Sigmoid colon (tissue), 6 donors: ENCODE measurements at regions not wholly inside any gene's neighbourhood (a gene's known extent, or its start where the extent isn't known, plus 50 kb on each side); places are given as distances from the start of the nearest gene placed in this dataset.

ENCODE experiments used
- DNase-seq: peaks from one replicate; pipeline ENCODE4 v3.0.0-alpha.2; 2019
- H3K27ac ChIP-seq, 4 donors: fragments of 200-600 bp; sonication (generic); one replicate each; pipeline ENCODE4 v1.5.1; 2016 to 2019; ENCODE audit warnings: mild to moderate bottlenecking in 1 of 4
- H3K27me3 ChIP-seq, 3 donors: fragments of 200-600 bp; sonication (generic); one replicate each; pipeline ENCODE4 v1.5.1; 2019; ENCODE audit warnings: mild to moderate bottlenecking in 1 of 3
- H3K36me3 ChIP-seq, 4 donors: fragments of 200-600 bp; sonication (generic); one replicate each; pipeline ENCODE4 v1.5.1; 2016 to 2019
- H3K4me1 ChIP-seq, 4 donors: fragments of 200-600 bp; sonication (generic); one replicate each; pipeline ENCODE4 v1.5.1; 2017 to 2019
- H3K4me3 ChIP-seq, 4 donors: fragments of 200-600 bp; sonication (generic); one replicate each; pipeline ENCODE4 v1.5.1; 2017 to 2019; ENCODE audit warnings: mild to moderate bottlenecking in 2 of 4, moderate library complexity in 1 of 4
- H3K9me3 ChIP-seq, 4 donors: fragments of 200-600 bp in 3 of 4; sonication (generic) in 3 of 4; one replicate each; pipeline versions ENCODE4 v1.5.1 to v1.6.1; 2013 to 2019
- EP300 ChIP-seq, 4 donors: sonication (generic); formaldehyde crosslinking; IDR thresholded peaks; one replicate each; pipeline ENCODE4 v1.6.1; 2017; ENCODE audit warnings: antibody characterized with exemption in 4 of 4
- POLR2A ChIP-seq, 2 donors: fragments of 450-650 bp; IDR thresholded peaks; one replicate each; pipeline ENCODE4 v1.6.1; 2016; ENCODE audit warnings: antibody characterized with exemption in 2 of 2, mild to moderate bottlenecking in 2 of 2, moderate library complexity in 2 of 2
- POLR2AphosphoS5 ChIP-seq, 4 donors: sonication (generic); formaldehyde crosslinking; IDR thresholded peaks; one replicate each; pipeline ENCODE4 v1.6.1; 2017; ENCODE audit warnings: antibody characterized with exemption in 4 of 4
- WGBS, 2 donors: extraction: QIAGEN DNeasy Blood & Tissue Kit; methylation state at CpG; one replicate each; pipeline ENCODE4 v1.1.7; 2013; 5-methylcytosine and 5-hydroxymethylcytosine counted together
- intact Hi-C: fragments of 100-400 bp; cut with DNase I; formaldehyde crosslinking; loops from one replicate; pipeline ENCODE4 v1.15.1; 2023
- TF ChIP-seq, protein P1 (sequence below), 4 experiments: fragments of 450-650 bp in 3 of 4; fragments of 200-600 bp in 1 of 4; IDR thresholded peaks; one replicate each; pipeline ENCODE4 v1.5.1; 2016 to 2019; ENCODE audit warnings: antibody characterized with exemption in 4 of 4, mild to moderate bottlenecking in 3 of 4, moderate library complexity in 2 of 4
- donor health status: healthy with polysubstance abuse.
- donor health status: healthy.

GRCh38 chr6:105733556-105734162, 330.8 kb upstream of the PREP start:
- H3K36me3 ChIP-seq: no peaks in the 10 kb centered on the region
- H3K4me3 ChIP-seq: no peak overlapping the region
- H3K9me3 ChIP-seq: no peaks in the 10 kb centered on the region
- peaks cover 0 to 4% (median 2%) of the 10 kb centered on the region in 4 donors for H3K4me1 ChIP-seq
- TF ChIP-seq, protein P1, sequence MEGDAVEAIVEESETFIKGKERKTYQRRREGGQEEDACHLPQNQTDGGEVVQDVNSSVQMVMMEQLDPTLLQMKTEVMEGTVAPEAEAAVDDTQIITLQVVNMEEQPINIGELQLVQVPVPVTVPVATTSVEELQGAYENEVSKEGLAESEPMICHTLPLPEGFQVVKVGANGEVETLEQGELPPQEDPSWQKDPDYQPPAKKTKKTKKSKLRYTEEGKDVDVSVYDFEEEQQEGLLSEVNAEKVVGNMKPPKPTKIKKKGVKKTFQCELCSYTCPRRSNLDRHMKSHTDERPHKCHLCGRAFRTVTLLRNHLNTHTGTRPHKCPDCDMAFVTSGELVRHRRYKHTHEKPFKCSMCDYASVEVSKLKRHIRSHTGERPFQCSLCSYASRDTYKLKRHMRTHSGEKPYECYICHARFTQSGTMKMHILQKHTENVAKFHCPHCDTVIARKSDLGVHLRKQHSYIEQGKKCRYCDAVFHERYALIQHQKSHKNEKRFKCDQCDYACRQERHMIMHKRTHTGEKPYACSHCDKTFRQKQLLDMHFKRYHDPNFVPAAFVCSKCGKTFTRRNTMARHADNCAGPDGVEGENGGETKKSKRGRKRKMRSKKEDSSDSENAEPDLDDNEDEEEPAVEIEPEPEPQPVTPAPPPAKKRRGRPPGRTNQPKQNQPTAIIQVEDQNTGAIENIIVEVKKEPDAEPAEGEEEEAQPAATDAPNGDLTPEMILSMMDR (IDR thresholded peaks at IDR 0.05): peak in 1 of 4 experiments; percentile 17
- TF ChIP-seq POLR2AphosphoS5 (IDR thresholded peaks at IDR 0.05): no peak
- TF ChIP-seq EP300 (IDR thresholded peaks at IDR 0.05): no peak
- H3K27ac ChIP-seq: no peak overlapping the region
- intact Hi-C loops: no loop called here
- H3K27me3 ChIP-seq: no peaks in the 10 kb centered on the region
- 57 to 61% methylated on average over 4 of the region's 4 CpGs for WGBS, 2 donors
- DNase-seq: no peak

DNA sequence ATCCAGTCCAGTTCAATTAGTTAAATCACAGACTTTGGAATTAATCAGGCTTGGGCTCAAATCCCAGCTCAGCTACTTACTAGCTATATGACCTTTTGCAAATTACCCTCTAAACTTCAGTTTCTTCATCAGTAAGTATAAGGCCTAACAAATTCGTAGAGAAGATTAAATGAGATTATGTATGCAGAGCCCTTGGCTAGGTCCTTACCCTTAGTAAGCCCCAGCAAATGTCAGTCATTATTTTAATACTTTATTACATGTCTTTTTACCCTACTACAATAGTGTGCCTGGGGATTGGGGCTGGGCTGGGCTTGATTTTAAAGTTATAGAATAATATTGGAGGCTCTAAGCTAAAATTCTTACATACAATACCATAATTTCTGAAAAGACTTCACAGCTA, 326.1 kb upstream of the PREP start:
- no peak overlapping the region for H3K27ac ChIP-seq
- no peak for DNase-seq
- no peaks in the 10 kb centered on the region for H3K27me3 ChIP-seq
- no peaks in the 10 kb centered on the region for H3K36me3 ChIP-seq
- H3K4me3 ChIP-seq: no peak overlapping the region
- WGBS, 2 donors: 80 to 81% methylated on average over 1 of the region's 1 CpG
- intact Hi-C loops: no loop called here
- no peaks in the 10 kb centered on the region for H3K9me3 ChIP-seq
- TF ChIP-seq POLR2AphosphoS5 (IDR thresholded peaks at IDR 0.05): no peak
- TF ChIP-seq EP300 (IDR thresholded peaks at IDR 0.05): no peak
- TF ChIP-seq, protein P1 (IDR thresholded peaks at IDR 0.05): no peak
- TF ChIP-seq POLR2A (IDR thresholded peaks at IDR 0.05): no peak
- H3K4me1 ChIP-seq: peaks cover 0 to 4% (median 2%) of the 10 kb centered on the region in 4 donors

- Histone ChIP-seq H3K36me3 (no peaks in the 10 kb centered on the region), H3K4me3 (no peak overlapping the region), H3K4me1 (peaks cover 0 to 4% (median 2%) of the 10 kb centered on the region in 4 donors), H3K9me3 (no peaks in the 10 kb centered on the region), H3K27ac (no peak overlapping the region), H3K27me3 (no peaks in the 10 kb centered on the region)
- intact Hi-C loops: no loop called here
- 91 to 94% methylated on average over 4 of the region's 4 CpGs for WGBS, 2 donors
- DNase-seq: no peak
- TF ChIP-seq EP300 (IDR thresholded peaks at IDR 0.05): no peak
- no peak for TF ChIP-seq POLR2A (IDR thresholded peaks at IDR 0.05)
- TF ChIP-seq POLR2AphosphoS5 (IDR thresholded peaks at IDR 0.05): no peak
- TF ChIP-seq, protein P1 (IDR thresholded peaks at IDR 0.05): no peak
Measured at GRCh38 chr6:105726902-105727655, 324.2 kb upstream of the PREP start.

DNA sequence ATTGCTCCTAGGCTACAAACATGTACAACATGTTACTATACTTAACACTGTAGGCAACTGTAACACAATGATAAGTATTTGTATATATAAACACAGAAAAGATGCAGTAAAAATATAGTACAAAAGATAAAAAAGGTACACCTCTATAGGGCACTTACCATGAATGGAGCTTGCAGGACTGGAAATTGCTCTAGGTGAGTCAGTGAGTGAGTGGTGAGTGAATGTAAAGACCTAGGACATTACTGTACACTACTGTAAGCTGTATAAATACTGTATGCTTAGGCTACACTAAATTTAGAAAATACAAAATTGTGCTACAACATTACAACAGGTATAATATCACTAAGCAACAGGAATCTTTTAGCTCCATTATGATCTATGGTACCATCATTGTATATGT, 312.0 kb upstream of the PREP start:
- no peaks in the 10 kb centered on the region for H3K4me1 ChIP-seq
- H3K9me3 ChIP-seq: peaks cover 0 to 13% (median 0%) of the 10 kb centered on the region in 4 donors
- no peak overlapping the region for H3K4me3 ChIP-seq
- TF ChIP-seq POLR2AphosphoS5 (IDR thresholded peaks at IDR 0.05): no peak
- no peak for TF ChIP-seq POLR2A (IDR thresholded peaks at IDR 0.05)
- TF ChIP-seq, protein P1 (IDR thresholded peaks at IDR 0.05): no peak
- TF ChIP-seq EP300 (IDR thresholded peaks at IDR 0.05): no peak
- no peak overlapping the region for H3K27ac ChIP-seq
- no peaks in the 10 kb centered on the region for H3K27me3 ChIP-seq
- DNase-seq: no peak
- intact Hi-C loops: no loop called here
- no peaks in the 10 kb centered on the region for H3K36me3 ChIP-seq
